Mesendoderm (in vitro differentiated cells): ENCODE measurements at regions not wholly inside any gene's neighbourhood (a gene's known extent, or its start where the extent isn't known, plus 50 kb on each side); places are given as distances from the start of the nearest gene placed in this dataset.
A peak's percentile ranks its signal among the peaks of the same experiment; 100 is the strongest.

Experiments used
- DNase-seq: peaks from one replicate; pipeline ENCODE4 v3.0.0; 2013
- H2AK5ac ChIP-seq: 2 replicates; pipeline ENCODE4 v1.6.1; 2013; ENCODE audit warnings: low read length, inconsistent platforms
- H2BK120ac ChIP-seq: 2 replicates; pipeline ENCODE4 v1.6.1; 2013; ENCODE audit warnings: low read depth, mild to moderate bottlenecking, low read length, moderate library complexity, mixed read lengths
- H2BK15ac ChIP-seq: replicated peaks from 2 replicates; pipeline ENCODE4 v1.6.1; 2013; ENCODE audit warnings: low read depth, mild to moderate bottlenecking, moderate library complexity
- H2BK5ac ChIP-seq: 2 replicates; pipeline ENCODE4 v1.6.1; 2013; ENCODE audit warnings: low read length, inconsistent platforms
- H3K18ac ChIP-seq: 2 replicates; pipeline ENCODE4 v1.6.1; 2013; ENCODE audit warnings: mild to moderate bottlenecking, low read length, mixed read lengths
- H3K23ac ChIP-seq: one replicate; pipeline ENCODE4 v1.6.1; 2013; ENCODE audit warnings: low read length
- H3K27ac ChIP-seq: 2 replicates; pipeline ENCODE4 v1.5.1; 2013; ENCODE audit warnings: low read depth, mild to moderate bottlenecking, inconsistent platforms, low read length, moderate library complexity
- H3K27me3 ChIP-seq: 2 replicates; pipeline ENCODE4 v1.6.1; 2013; ENCODE audit warnings: low read length, control low read depth, mild to moderate bottlenecking, inconsistent platforms; ENCODE audit not compliant: insufficient read depth, poor library complexity
- H3K36me3 ChIP-seq: 2 replicates; pipeline ENCODE4 v1.6.1; 2013; ENCODE audit warnings: low read length, inconsistent platforms; ENCODE audit not compliant: control insufficient read depth, insufficient read depth
- H3K4ac ChIP-seq: one replicate; pipeline ENCODE4 v1.6.1; 2013; ENCODE audit warnings: low read depth, mild to moderate bottlenecking, low read length, moderate library complexity
- H3K4me1 ChIP-seq: 2 replicates; pipeline ENCODE4 v1.6.1; 2013; ENCODE audit warnings: low read depth, low read length, inconsistent platforms; ENCODE audit not compliant: control insufficient read depth
- H3K4me2 ChIP-seq: 2 replicates; pipeline ENCODE4 v1.6.1; 2013; ENCODE audit warnings: low read length
- H3K4me3 ChIP-seq: 2 replicates; pipeline ENCODE4 v1.5.1; 2013; ENCODE audit warnings: mild to moderate bottlenecking, low read length
- H3K56ac ChIP-seq: one replicate; pipeline ENCODE4 v1.6.1; 2013; ENCODE audit warnings: low read length
- H3K79me1 ChIP-seq: 2 replicates; pipeline ENCODE4 v1.6.1; 2013; ENCODE audit warnings: low read length, inconsistent platforms
- H3K79me2 ChIP-seq: 2 replicates; pipeline ENCODE4 v1.6.1; 2013; ENCODE audit warnings: mild to moderate bottlenecking, low read length; ENCODE audit not compliant: control insufficient read depth, insufficient read depth
- H3K9ac ChIP-seq: 2 replicates; pipeline ENCODE4 v1.6.1; 2013; ENCODE audit warnings: low read length, inconsistent platforms
- H4K5ac ChIP-seq: one replicate; pipeline ENCODE4 v1.6.1; 2013; ENCODE audit warnings: low read length
- H4K8ac ChIP-seq: one replicate; pipeline ENCODE4 v1.6.1; 2013; ENCODE audit warnings: low read depth, mild to moderate bottlenecking, control low read depth, low read length, moderate library complexity
- WGBS: extraction: QIAGEN DNeasy Blood & Tissue Kit; methylation state at CpG from one replicate; pipeline ENCODE4 v1.1.7; 2013; ENCODE audit warnings: low lambda C conversion rate, missing lambda C conversion rate; ENCODE audit not compliant: insufficient coverage; ENCODE audit errors: extremely low coverage; 5-methylcytosine and 5-hydroxymethylcytosine counted together

DNA sequence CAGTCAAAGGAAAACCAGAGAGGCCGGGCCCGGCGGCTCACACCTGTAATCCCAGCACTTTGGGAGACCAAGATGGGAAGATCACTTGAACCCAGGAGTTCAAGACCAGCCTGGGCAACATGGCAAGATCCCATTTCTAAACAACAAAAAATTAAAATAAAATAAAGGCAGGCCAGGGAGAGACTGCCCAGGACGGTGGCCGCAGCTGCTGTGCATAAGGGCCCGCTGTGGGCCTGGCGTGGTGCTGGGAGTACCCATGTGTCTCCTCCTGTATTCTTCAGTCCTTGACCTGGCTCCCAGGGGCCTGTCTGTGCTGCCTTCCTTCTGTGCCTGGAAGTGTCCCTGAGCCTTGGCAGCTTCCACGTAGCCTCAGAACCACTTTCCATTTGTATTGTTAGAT is 56.8 kb upstream of the CNOT6 start:
- Histone ChIP-seq H3K18ac (no peak overlapping the region), H3K4me1 (no peaks in the 10 kb centered on the region), H3K56ac (no peak overlapping the region), H3K4me3 (no peak overlapping the region), H3K4me2 (no peak overlapping the region), H3K23ac (no peak overlapping the region), H3K4ac (no peak overlapping the region), H3K27me3 (no peaks in the 10 kb centered on the region), H4K8ac (no peak overlapping the region), H3K79me2 (no peaks in the 10 kb centered on the region), H3K9ac (no peak overlapping the region), H2AK5ac (no peak overlapping the region), H2BK120ac (no peak overlapping the region), H3K27ac (no peak overlapping the region), H3K36me3 (no peaks in the 10 kb centered on the region), H3K79me1 (no peaks in the 10 kb centered on the region), H4K5ac (no peak overlapping the region), H2BK5ac (no peak overlapping the region), H2BK15ac (no peak overlapping the region)
- no peak for DNase-seq
- WGBS: no CpG with 5 or more reads among the region's 8 CpGs

DNA sequence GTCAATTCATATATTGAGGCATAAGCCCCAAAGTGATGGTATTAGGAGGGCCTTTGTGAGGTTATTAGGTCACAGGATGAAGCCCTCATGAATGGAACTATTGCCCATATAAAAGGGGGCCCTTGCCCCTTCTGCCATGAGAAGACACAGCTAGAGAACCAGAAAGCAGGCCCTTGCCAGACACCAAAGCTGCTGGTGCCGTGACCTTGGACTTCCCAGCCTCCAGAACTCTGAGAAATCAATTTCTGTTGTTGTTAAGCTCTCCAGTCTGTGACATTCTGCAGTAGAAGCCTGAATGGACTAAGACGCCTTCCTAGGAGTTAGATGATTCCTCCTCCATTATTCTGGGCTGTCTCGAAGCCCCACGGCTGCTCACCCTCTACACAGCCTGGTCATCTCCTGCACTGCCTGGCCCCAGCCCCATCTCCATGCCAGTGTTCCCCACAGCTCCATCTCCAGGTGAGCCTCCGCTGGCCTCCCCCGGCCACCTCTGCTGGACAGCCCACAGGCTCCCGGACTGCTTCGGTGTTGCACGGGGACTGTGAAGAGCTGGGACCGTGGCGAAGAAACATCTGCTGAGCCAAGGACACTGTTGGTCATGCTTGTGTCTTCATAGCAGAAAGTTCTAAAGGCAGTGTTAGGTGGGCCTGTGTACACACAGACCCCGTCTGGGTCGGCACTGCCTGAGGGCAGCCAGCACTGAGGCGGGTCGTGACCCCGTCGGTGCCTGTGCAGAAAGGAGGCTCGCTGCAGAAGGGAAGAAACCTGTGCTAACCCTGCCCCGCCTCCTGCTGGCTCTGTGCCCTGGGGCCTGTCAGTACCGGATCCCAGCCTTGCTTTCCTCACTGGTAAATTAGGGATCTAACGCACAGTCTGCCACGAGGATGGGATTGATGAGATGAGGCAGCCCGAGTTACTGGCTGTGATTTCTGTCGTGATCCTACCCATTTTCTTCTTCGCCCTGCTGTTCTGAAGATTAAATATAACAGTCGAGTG is 55.1 kb upstream of the CNOT6 start:
- DNase-seq: no peak
- Histone ChIP-seq H3K18ac (no peak overlapping the region), H4K8ac (no peak overlapping the region), H2BK120ac (no peak overlapping the region), H3K36me3 (no peaks in the 10 kb centered on the region), H3K27ac (no peak overlapping the region), H3K23ac (no peak overlapping the region), H3K9ac (no peak overlapping the region), H3K4ac (no peak overlapping the region), H3K4me1 (no peaks in the 10 kb centered on the region), H2AK5ac (no peak overlapping the region), H2BK15ac (no peak overlapping the region), H3K27me3 (no peaks in the 10 kb centered on the region), H3K79me2 (no peaks in the 10 kb centered on the region), H2BK5ac (no peak overlapping the region), H3K4me2 (no peak overlapping the region), H3K56ac (no peak overlapping the region), H3K4me3 (no peak overlapping the region), H4K5ac (no peak overlapping the region), H3K79me1 (no peaks in the 10 kb centered on the region)
- no CpG with 5 or more reads among the region's 26 CpGs for WGBS

- WGBS: no CpG with 5 or more reads among the region's 17 CpGs
- no peak overlapping the region for H3K18ac ChIP-seq
- peak; percentile 36 for DNase-seq
These were observed 54.0 kb upstream of the CNOT6 start for GRCh38 chr5:180439911-180440769.

GRCh38 chr5:180441564-180442051 is 52.6 kb upstream of the CNOT6 start:
- H2AK5ac ChIP-seq: no peak overlapping the region
- no peaks in the 10 kb centered on the region for H3K36me3 ChIP-seq
- no peak overlapping the region for H4K8ac ChIP-seq
- H3K27me3 ChIP-seq: no peaks in the 10 kb centered on the region
- H3K79me2 ChIP-seq: no peaks in the 10 kb centered on the region
- H2BK15ac ChIP-seq: no peak overlapping the region
- no peak overlapping the region for H3K9ac ChIP-seq
- H3K23ac ChIP-seq: no peak overlapping the region
- no peak overlapping the region for H3K27ac ChIP-seq
- no peak overlapping the region for H2BK5ac ChIP-seq
- H3K4me2 ChIP-seq: no peak overlapping the region
- no peak overlapping the region for H4K5ac ChIP-seq
- DNase-seq: peak; percentile 16
- H3K4me3 ChIP-seq: no peak overlapping the region
- H3K79me1 ChIP-seq: no peaks in the 10 kb centered on the region
- no peaks in the 10 kb centered on the region for H3K4me1 ChIP-seq
- no peak overlapping the region for H2BK120ac ChIP-seq
- no peak overlapping the region for H3K18ac ChIP-seq
- peak overlapping the region; percentile 15 for H3K56ac ChIP-seq
- H3K4ac ChIP-seq: no peak overlapping the region
- WGBS: no CpG with 5 or more reads among the region's 15 CpGs

More at GRCh38 chr5:180439911-180440769, 54.0 kb upstream of the CNOT6 start:
- Histone ChIP-seq H3K4me1 (no peaks in the 10 kb centered on the region), H3K79me2 (no peaks in the 10 kb centered on the region), H2BK120ac (no peak overlapping the region), H3K4me3 (no peak overlapping the region), H3K9ac (no peak overlapping the region), H3K56ac (no peak overlapping the region), H4K8ac (no peak overlapping the region), H2BK5ac (no peak overlapping the region), H3K4ac (no peak overlapping the region), H3K4me2 (no peak overlapping the region), H3K79me1 (no peaks in the 10 kb centered on the region), H3K23ac (no peak overlapping the region), H3K27ac (no peak overlapping the region), H3K36me3 (no peaks in the 10 kb centered on the region), H2BK15ac (no peak overlapping the region), H4K5ac (no peak overlapping the region), H3K27me3 (no peaks in the 10 kb centered on the region), H2AK5ac (no peak overlapping the region)
